ENCODE measurements at regions not wholly inside any gene's neighbourhood (a gene's known extent, or its start where the extent isn't known, plus 50 kb on each side); places are given as distances from the start of the nearest gene placed in this dataset.

GRCh38 chr19:30120860-30121484 is 178.9 kb downstream of the URI1 start:
- TF ChIP-seq RAD21 (conservative IDR thresholded peaks at IDR 0.05 in 1 of 2, IDR thresholded peaks at IDR 0.05 in 1 of 2): no peak
- no peak for TF ChIP-seq CTCF (IDR thresholded peaks at IDR 0.05)

Measured in A549 (cell line).